GM19239 (cell line): ENCODE measurements at regions not wholly inside any gene's neighbourhood (a gene's known extent, or its start where the extent isn't known, plus 50 kb on each side); places are given as distances from the start of the nearest gene placed in this dataset.

Source experiments
- DNase-seq: peaks from one replicate; pipeline ENCODE4 v3.0.0; 2011; ENCODE audit warnings: low spot score; ENCODE audit not compliant: insufficient read length
- FAIRE-seq: peaks from 2 replicates; lab custom pipeline; 2011; peaks lifted over from hg19 to GRCh38; lab: Jason Lieb, UNC

GRCh38 chr6:14797875-14798593 is 447.8 kb upstream of the JARID2 start:
- DNase-seq, result no peak
- no peak for FAIRE-seq

GRCh38 chr6:14798594-14798982 is 447.3 kb upstream of the JARID2 start:
- FAIRE-seq (no peak), DNase-seq (no peak)

- DNase-seq, result no peak
- no peak for FAIRE-seq
These were observed 446.8 kb upstream of the JARID2 start for GRCh38 chr6:14798996-14799588.

GRCh38 chr6:14799928-14800327 is 445.9 kb upstream of the JARID2 start:
- peak; percentile 76 for FAIRE-seq
- no peak for DNase-seq

GRCh38 chr6:14802514-14803160 is 443.2 kb upstream of the JARID2 start:
- no peak for DNase-seq
- no peak for FAIRE-seq

- FAIRE-seq (no peak), DNase-seq (no peak)
These were observed 441.7 kb upstream of the JARID2 start for GRCh38 chr6:14804001-14804784.

GRCh38 chr6:14804785-14805210 is 441.1 kb upstream of the JARID2 start:
- no peak for DNase-seq
- no peak for FAIRE-seq

GRCh38 chr6:14806101-14806500 is 439.8 kb upstream of the JARID2 start:
- DNase-seq, result no peak
- no peak for FAIRE-seq

GRCh38 chr6:14807130-14807529 is 438.7 kb upstream of the JARID2 start:
- no peak for DNase-seq
- no peak for FAIRE-seq

GRCh38 chr6:14807971-14808370 is 437.9 kb upstream of the JARID2 start:
- FAIRE-seq (no peak), DNase-seq (no peak)

- FAIRE-seq, result no peak
- DNase-seq, result no peak
These were observed 435.8 kb upstream of the JARID2 start for GRCh38 chr6:14810021-14810420.

- no peak for FAIRE-seq
- DNase-seq, result no peak
These were observed 434.0 kb upstream of the JARID2 start for GRCh38 chr6:14811775-14812428.

- no peak for FAIRE-seq
- DNase-seq, result no peak
These were observed 431.9 kb upstream of the JARID2 start for GRCh38 chr6:14814016-14814415.

GRCh38 chr6:14816116-14816859 is 429.6 kb upstream of the JARID2 start:
- FAIRE-seq (no peak), DNase-seq (no peak)

GRCh38 chr6:14817074-14817473 is 428.8 kb upstream of the JARID2 start:
- FAIRE-seq, result no peak
- DNase-seq, result no peak

GRCh38 chr6:14818422-14818884 is 427.4 kb upstream of the JARID2 start:
- FAIRE-seq (no peak), DNase-seq (no peak)

- FAIRE-seq, result no peak
- DNase-seq, result no peak
These were observed 426.9 kb upstream of the JARID2 start for GRCh38 chr6:14819001-14819400.

GRCh38 chr6:14819840-14820420 is 425.9 kb upstream of the JARID2 start:
- no peak for FAIRE-seq

GRCh38 chr6:14822012-14822553 is 423.8 kb upstream of the JARID2 start:
- FAIRE-seq (no peak), DNase-seq (no peak)

More at GRCh38 chr6:14819840-14820420, 425.9 kb upstream of the JARID2 start:
- no peak for DNase-seq
